Erythroblast (primary cell): ENCODE measurements at regions not wholly inside any gene's neighbourhood (a gene's known extent, or its start where the extent isn't known, plus 50 kb on each side); places are given as distances from the start of the nearest gene placed in this dataset.

Source experiments
- GATA1 ChIP-seq: IDR thresholded peaks from 2 replicates; pipeline ENCODE4 v1.6.1; 2011; ENCODE audit warnings: low read depth, mild to moderate bottlenecking, control low read depth, low read length, moderate library complexity
- POLR2A ChIP-seq: IDR thresholded peaks from 2 replicates; pipeline ENCODE4 v1.6.1; 2011; ENCODE audit warnings: mild to moderate bottlenecking, low read length

DNA sequence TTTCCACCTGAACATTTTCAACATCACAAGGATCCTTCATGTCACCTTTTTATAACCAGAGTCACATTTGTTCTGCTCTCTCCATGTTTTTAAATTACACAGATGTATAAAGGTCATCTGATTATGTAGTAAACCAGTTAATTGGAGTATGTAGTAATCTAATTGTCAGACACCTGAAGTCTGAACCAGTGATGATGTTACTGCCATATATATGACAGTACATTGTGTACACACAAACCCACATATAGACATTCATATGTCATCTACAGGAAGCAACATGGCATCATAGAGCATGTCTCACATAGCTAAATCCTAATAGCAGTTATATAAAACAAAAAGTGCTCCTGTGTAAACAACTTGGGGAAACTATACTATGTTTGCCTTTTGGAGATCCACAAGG lies 95.9 kb upstream of the PRR23C start:
- TF ChIP-seq POLR2A = no peak
- no peak for TF ChIP-seq GATA1
